Smooth muscle cell (in vitro differentiated cells): ENCODE measurements at regions not wholly inside any gene's neighbourhood (a gene's known extent, or its start where the extent isn't known, plus 50 kb on each side); places are given as distances from the start of the nearest gene placed in this dataset.
"Not testable (repeated sequence)": the region's sequence is repeated elsewhere in the genome, so short reads cannot be mapped to it uniquely, and the experiment has no call there.

Source experiments
- DNase-seq: peaks from one replicate; lab custom pipeline; 2025; ENCODE audit not compliant: unreplicated experiment; lab: John Stamatoyannopoulos, UW
- H2AFZ ChIP-seq: fragments of 200-600 bp; sonication (generic); 2 replicates; pipeline ENCODE4 v1.6.0; 2016; ENCODE audit warnings: antibody characterized with exemption, low read depth, mild to moderate bottlenecking
- H3F3A ChIP-seq: fragments of 200-600 bp; sonication (generic); 2 replicates; pipeline ENCODE4 v1.6.0; 2017; ENCODE audit warnings: antibody characterized with exemption, low read depth
- H3K27ac ChIP-seq: fragments of 200-600 bp; sonication (generic); 2 replicates; pipeline ENCODE4 v1.5.1; 2016; ENCODE audit warnings: low read depth, mild to moderate bottlenecking
- H3K27me3 ChIP-seq: fragments of 200-600 bp; sonication (generic); 2 replicates; pipeline ENCODE4 v1.6.1; 2016; ENCODE audit warnings: low read depth, mild to moderate bottlenecking
- H3K36me3 ChIP-seq: fragments of 200-600 bp; sonication (generic); 2 replicates; pipeline ENCODE4 v1.5.1; 2016; ENCODE audit warnings: low read depth
- H3K4me1 ChIP-seq: fragments of 200-600 bp; sonication (generic); 2 replicates; pipeline ENCODE4 v1.5.1; 2016; ENCODE audit warnings: low read depth
- H3K4me2 ChIP-seq: fragments of 200-600 bp; sonication (generic); 2 replicates; pipeline ENCODE4 v1.6.0; 2016; ENCODE audit warnings: mild to moderate bottlenecking
- H3K4me3 ChIP-seq: fragments of 200-600 bp; sonication (generic); 2 replicates; pipeline ENCODE4 v1.5.1; 2016; ENCODE audit warnings: mild to moderate bottlenecking
- H3K79me2 ChIP-seq: fragments of 200-600 bp; sonication (generic); 2 replicates; pipeline ENCODE4 v1.6.0; 2016; ENCODE audit warnings: low read depth, mild to moderate bottlenecking
- H3K9ac ChIP-seq: fragments of 200-600 bp; sonication (generic); 2 replicates; pipeline ENCODE4 v1.6.0; 2016; ENCODE audit warnings: low read depth
- H3K9me3 ChIP-seq: fragments of 200-600 bp; sonication (generic); replicated peaks from 2 replicates; pipeline ENCODE4 v1.5.1; 2016; ENCODE audit warnings: low read depth
- H4K20me1 ChIP-seq: fragments of 200-600 bp; sonication (generic); 2 replicates; pipeline ENCODE4 v1.6.0; 2016; ENCODE audit warnings: low read depth
- WGBS: methylation state at CpG from one replicate; pipeline ENCODE4 v1.1.7; 2016; ENCODE audit warnings: low lambda C conversion rate; 5-methylcytosine and 5-hydroxymethylcytosine counted together
- TF ChIP-seq, protein P1 (sequence below): fragments of 200-600 bp; sonication (generic); IDR thresholded peaks from 2 replicates; pipeline ENCODE4 v1.5.1; 2017; ENCODE audit warnings: borderline replicate concordance, mild to moderate bottlenecking, antibody characterized with exemption; ENCODE audit not compliant: insufficient read depth, poor library complexity, severe bottlenecking

DNA sequence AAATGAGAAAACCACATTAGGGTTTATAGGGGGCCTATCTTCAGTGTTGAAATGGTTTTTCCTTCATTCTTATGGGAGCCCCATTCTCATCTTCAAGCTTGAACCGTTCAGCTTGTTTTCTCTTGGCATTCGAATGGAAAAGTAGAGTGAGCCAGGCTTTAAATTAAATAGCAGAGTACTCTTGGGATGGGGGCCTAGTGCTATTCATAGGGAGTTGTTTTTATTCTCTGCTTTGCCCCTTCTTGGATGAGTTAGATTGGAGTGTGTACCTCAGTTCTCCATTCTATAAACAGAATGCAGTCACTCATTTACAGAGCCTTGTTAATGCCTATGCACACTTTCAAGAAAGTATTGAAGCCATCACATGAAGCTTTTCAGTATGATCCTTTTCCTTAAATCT, 127.9 kb downstream of the FAM170A start:
- no peak overlapping the region for H2AFZ ChIP-seq
- no peaks in the 10 kb centered on the region for H3K27me3 ChIP-seq
- no peak for DNase-seq
- no peaks in the 10 kb centered on the region for H4K20me1 ChIP-seq
- H3K27ac ChIP-seq: no peak overlapping the region
- no peaks in the 10 kb centered on the region for H3K4me1 ChIP-seq
- TF ChIP-seq, protein P1, sequence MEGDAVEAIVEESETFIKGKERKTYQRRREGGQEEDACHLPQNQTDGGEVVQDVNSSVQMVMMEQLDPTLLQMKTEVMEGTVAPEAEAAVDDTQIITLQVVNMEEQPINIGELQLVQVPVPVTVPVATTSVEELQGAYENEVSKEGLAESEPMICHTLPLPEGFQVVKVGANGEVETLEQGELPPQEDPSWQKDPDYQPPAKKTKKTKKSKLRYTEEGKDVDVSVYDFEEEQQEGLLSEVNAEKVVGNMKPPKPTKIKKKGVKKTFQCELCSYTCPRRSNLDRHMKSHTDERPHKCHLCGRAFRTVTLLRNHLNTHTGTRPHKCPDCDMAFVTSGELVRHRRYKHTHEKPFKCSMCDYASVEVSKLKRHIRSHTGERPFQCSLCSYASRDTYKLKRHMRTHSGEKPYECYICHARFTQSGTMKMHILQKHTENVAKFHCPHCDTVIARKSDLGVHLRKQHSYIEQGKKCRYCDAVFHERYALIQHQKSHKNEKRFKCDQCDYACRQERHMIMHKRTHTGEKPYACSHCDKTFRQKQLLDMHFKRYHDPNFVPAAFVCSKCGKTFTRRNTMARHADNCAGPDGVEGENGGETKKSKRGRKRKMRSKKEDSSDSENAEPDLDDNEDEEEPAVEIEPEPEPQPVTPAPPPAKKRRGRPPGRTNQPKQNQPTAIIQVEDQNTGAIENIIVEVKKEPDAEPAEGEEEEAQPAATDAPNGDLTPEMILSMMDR: no peak
- H3K79me2 ChIP-seq: no peaks in the 10 kb centered on the region
- no peak overlapping the region for H3K4me2 ChIP-seq
- H3K9me3 ChIP-seq: no peaks in the 10 kb centered on the region
- no peak overlapping the region for H3K4me3 ChIP-seq
- H3F3A ChIP-seq: no peaks in the 10 kb centered on the region
- H3K9ac ChIP-seq: no peak overlapping the region
- H3K36me3 ChIP-seq: no peaks in the 10 kb centered on the region
- WGBS: 77% methylated on average over 2 of the region's 2 CpGs

- H3K4me1 ChIP-seq, H3K27me3 ChIP-seq, H3F3A ChIP-seq, H3K9me3 ChIP-seq, DNase-seq, H3K79me2 ChIP-seq, H4K20me1 ChIP-seq, H3K4me3 ChIP-seq, H3K36me3 ChIP-seq, H3K9ac ChIP-seq, H3K27ac ChIP-seq: not testable (repeated sequence)
- peak overlapping the region; percentile 62 for H2AFZ ChIP-seq
- WGBS: 67% methylated on average over 11 of the region's 11 CpGs
- H3K4me2 ChIP-seq: peak overlapping the region; percentile 35
These were observed 140.6 kb downstream of the FAM170A start for GRCh38 chr5:119769695-119770693.

- not testable (repeated sequence) for H3K9me3 ChIP-seq, H3K4me3 ChIP-seq, H3K27ac ChIP-seq, H3K27me3 ChIP-seq, H3K4me1 ChIP-seq, H3K79me2 ChIP-seq, DNase-seq, H2AFZ ChIP-seq, H3K36me3 ChIP-seq, H3K9ac ChIP-seq, H3K4me2 ChIP-seq, H4K20me1 ChIP-seq, H3F3A ChIP-seq
- WGBS: 74% methylated on average over 15 of the region's 15 CpGs
These were observed 150.8 kb downstream of the FAM170A start for GRCh38 chr5:119780145-119780544.

- no peaks in the 10 kb centered on the region for H3K4me1 ChIP-seq
- H3K4me2 ChIP-seq: no peak overlapping the region
- H4K20me1 ChIP-seq: no peaks in the 10 kb centered on the region
- H3K36me3 ChIP-seq: no peaks in the 10 kb centered on the region
- no peak overlapping the region for H2AFZ ChIP-seq
- no peak overlapping the region for H3K27ac ChIP-seq
- H3K4me3 ChIP-seq: no peak overlapping the region
- H3K79me2 ChIP-seq: no peaks in the 10 kb centered on the region
- no peaks in the 10 kb centered on the region for H3K9me3 ChIP-seq
- DNase-seq: no peak
- TF ChIP-seq, protein P1: no peak
- no peaks in the 10 kb centered on the region for H3F3A ChIP-seq
- no peak overlapping the region for H3K9ac ChIP-seq
- H3K27me3 ChIP-seq: no peaks in the 10 kb centered on the region
These were observed 155.7 kb downstream of the FAM170A start for GRCh38 chr5:119785057-119785456.
